ENCODE measurements at regions not wholly inside any gene's neighbourhood (a gene's known extent, or its start where the extent isn't known, plus 50 kb on each side); places are given as distances from the start of the nearest gene placed in this dataset.

- DNase-seq = no peak
These were observed 426.7 kb downstream of the NPHP4 start for GRCh38 chr1:5565281-5566125.

- no peak for DNase-seq
These were observed 427.5 kb downstream of the NPHP4 start for GRCh38 chr1:5564578-5565257.

- no peak for DNase-seq
These were observed 428.2 kb downstream of the NPHP4 start for GRCh38 chr1:5563861-5564577.

GRCh38 chr1:5562769-5563168 lies 429.5 kb downstream of the NPHP4 start:
- no peak for DNase-seq

- no peak for DNase-seq
These were observed 429.9 kb downstream of the NPHP4 start for GRCh38 chr1:5562331-5562730.

GRCh38 chr1:5559078-5559477 lies 433.1 kb downstream of the NPHP4 start:
- DNase-seq = no peak

GRCh38 chr1:5555853-5556252 lies 436.4 kb downstream of the NPHP4 start:
- DNase-seq = no peak

- DNase-seq = no peak
These were observed 437.4 kb downstream of the NPHP4 start for GRCh38 chr1:5554784-5555183.

- no peak for DNase-seq
These were observed 438.1 kb downstream of the NPHP4 start for GRCh38 chr1:5554111-5554510.

GRCh38 chr1:5552787-5553484 lies 439.3 kb downstream of the NPHP4 start:
- DNase-seq = no peak

- DNase-seq = no peak
These were observed 440.8 kb downstream of the NPHP4 start for GRCh38 chr1:5551274-5551975.

- no peak for DNase-seq
These were observed 444.0 kb downstream of the NPHP4 start for GRCh38 chr1:5548266-5548665.

- DNase-seq = no peak
These were observed 449.0 kb downstream of the NPHP4 start for GRCh38 chr1:5543235-5543634.

- no peak for DNase-seq
These were observed 459.4 kb downstream of the NPHP4 start for GRCh38 chr1:5532811-5533210.

GRCh38 chr1:5526822-5527551 lies 465.2 kb downstream of the NPHP4 start:
- no peak for DNase-seq

GRCh38 chr1:5526385-5526750 lies 465.9 kb downstream of the NPHP4 start:
- no peak for DNase-seq

GRCh38 chr1:5525597-5526384 lies 466.4 kb downstream of the NPHP4 start:
- DNase-seq = no peak

- DNase-seq = no peak
These were observed 469.6 kb downstream of the NPHP4 start for GRCh38 chr1:5522531-5523145.

GRCh38 chr1:5519366-5520135 lies 472.7 kb downstream of the NPHP4 start:
- DNase-seq = no peak

Measured in occipital lobe (tissue), 1 donor.